ENCODE measurements at regions not wholly inside any gene's neighbourhood (a gene's known extent, or its start where the extent isn't known, plus 50 kb on each side); places are given as distances from the start of the nearest gene placed in this dataset.

DNA sequence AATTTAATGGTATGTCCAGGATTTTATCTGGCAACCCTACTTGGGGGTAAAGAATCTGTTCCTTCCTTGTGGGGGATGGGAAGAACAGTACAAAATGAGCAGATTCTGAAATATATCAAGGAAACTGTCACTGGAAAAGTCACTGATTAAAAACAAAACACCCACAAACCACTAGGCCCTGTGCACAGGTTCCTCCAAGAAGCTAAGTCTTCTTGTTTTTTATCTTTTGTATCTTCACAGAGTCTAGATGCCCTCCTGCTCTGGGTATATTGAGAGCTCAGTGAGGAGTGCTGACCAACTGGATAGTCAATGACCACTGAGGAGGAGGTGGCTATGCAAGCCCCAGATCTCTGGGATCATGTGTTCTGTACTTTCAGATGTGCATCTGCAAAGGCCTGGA lies 86.8 kb upstream of the ANKRD1 start:
- TF ChIP-seq, protein P1, sequence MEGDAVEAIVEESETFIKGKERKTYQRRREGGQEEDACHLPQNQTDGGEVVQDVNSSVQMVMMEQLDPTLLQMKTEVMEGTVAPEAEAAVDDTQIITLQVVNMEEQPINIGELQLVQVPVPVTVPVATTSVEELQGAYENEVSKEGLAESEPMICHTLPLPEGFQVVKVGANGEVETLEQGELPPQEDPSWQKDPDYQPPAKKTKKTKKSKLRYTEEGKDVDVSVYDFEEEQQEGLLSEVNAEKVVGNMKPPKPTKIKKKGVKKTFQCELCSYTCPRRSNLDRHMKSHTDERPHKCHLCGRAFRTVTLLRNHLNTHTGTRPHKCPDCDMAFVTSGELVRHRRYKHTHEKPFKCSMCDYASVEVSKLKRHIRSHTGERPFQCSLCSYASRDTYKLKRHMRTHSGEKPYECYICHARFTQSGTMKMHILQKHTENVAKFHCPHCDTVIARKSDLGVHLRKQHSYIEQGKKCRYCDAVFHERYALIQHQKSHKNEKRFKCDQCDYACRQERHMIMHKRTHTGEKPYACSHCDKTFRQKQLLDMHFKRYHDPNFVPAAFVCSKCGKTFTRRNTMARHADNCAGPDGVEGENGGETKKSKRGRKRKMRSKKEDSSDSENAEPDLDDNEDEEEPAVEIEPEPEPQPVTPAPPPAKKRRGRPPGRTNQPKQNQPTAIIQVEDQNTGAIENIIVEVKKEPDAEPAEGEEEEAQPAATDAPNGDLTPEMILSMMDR (IDR thresholded peaks at IDR 0.05), result no peak
- no peak for TF ChIP-seq POLR2A (IDR thresholded peaks at IDR 0.05)
- no peak for TF ChIP-seq EP300 (IDR thresholded peaks at IDR 0.05)

All from ovary (tissue), 3 donors.